ENCODE measurements at regions not wholly inside any gene's neighbourhood (a gene's known extent, or its start where the extent isn't known, plus 50 kb on each side); places are given as distances from the start of the nearest gene placed in this dataset.

DNA sequence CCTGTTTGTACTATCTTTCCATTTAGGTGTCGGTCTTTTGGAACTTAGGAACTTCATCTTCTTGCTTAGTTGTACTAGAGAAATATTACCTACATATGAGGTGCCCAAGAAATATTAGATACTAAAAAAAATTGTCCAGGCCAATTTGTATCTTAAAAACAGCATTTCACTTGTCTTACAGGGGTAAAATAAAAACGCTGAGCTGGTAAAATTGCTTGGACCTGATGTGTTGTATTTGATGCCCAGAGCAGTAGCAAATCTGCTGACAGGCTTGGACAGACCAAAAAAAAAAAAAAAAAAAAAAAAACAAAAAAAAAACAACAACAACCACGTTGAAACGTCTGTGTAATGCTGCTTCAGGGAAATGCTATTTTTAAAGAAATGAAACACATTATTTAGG is 150.4 kb upstream of the ARX start:
- TF ChIP-seq, protein P1, sequence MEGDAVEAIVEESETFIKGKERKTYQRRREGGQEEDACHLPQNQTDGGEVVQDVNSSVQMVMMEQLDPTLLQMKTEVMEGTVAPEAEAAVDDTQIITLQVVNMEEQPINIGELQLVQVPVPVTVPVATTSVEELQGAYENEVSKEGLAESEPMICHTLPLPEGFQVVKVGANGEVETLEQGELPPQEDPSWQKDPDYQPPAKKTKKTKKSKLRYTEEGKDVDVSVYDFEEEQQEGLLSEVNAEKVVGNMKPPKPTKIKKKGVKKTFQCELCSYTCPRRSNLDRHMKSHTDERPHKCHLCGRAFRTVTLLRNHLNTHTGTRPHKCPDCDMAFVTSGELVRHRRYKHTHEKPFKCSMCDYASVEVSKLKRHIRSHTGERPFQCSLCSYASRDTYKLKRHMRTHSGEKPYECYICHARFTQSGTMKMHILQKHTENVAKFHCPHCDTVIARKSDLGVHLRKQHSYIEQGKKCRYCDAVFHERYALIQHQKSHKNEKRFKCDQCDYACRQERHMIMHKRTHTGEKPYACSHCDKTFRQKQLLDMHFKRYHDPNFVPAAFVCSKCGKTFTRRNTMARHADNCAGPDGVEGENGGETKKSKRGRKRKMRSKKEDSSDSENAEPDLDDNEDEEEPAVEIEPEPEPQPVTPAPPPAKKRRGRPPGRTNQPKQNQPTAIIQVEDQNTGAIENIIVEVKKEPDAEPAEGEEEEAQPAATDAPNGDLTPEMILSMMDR (conservative IDR thresholded peaks at IDR 0.05), result no peak
- no peak for TF ChIP-seq ZFX (IDR thresholded peaks at IDR 0.05)
